ENCODE measurements at regions not wholly inside any gene's neighbourhood (a gene's known extent, or its start where the extent isn't known, plus 50 kb on each side); places are given as distances from the start of the nearest gene placed in this dataset.

- TF ChIP-seq EZH2 (optimal IDR thresholded peaks at IDR 0.05; ENCODE audit: low read depth, low read length) (no peak), CTCF (IDR thresholded peaks at IDR 0.05; ENCODE audit: low read length) (no peak), EZH2phosphoT487 (IDR thresholded peaks at IDR 0.05; ENCODE audit: low read length) (no peak)
Measured at GRCh38 chr4:111045992-111046391, 423.1 kb upstream of the PITX2 start.

Measured in MM.1S (cell line).